ENCODE measurements at regions not wholly inside any gene's neighbourhood (a gene's known extent, or its start where the extent isn't known, plus 50 kb on each side); places are given as distances from the start of the nearest gene placed in this dataset.

DNA sequence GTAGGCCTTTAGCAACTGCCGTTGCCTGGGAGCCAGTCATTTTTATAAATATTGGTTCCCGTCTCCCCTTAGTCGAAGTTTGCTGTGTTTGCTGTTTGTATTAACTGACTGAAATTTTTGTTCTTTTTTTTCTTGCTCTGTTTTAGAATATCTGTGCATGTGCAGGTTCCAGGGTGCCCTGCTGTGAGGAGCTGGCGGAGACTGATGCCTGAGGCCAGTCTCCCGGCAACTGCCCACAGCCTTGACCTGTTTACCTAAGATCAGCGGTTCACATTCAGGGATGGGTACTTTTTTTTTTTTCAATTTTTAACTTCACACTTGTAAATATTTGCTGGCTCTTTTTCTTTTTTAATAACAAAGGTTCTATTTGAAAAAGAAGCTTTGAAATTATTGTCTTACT, 262.6 kb upstream of the ADAMTS16 start:
- TF ChIP-seq, protein P1, sequence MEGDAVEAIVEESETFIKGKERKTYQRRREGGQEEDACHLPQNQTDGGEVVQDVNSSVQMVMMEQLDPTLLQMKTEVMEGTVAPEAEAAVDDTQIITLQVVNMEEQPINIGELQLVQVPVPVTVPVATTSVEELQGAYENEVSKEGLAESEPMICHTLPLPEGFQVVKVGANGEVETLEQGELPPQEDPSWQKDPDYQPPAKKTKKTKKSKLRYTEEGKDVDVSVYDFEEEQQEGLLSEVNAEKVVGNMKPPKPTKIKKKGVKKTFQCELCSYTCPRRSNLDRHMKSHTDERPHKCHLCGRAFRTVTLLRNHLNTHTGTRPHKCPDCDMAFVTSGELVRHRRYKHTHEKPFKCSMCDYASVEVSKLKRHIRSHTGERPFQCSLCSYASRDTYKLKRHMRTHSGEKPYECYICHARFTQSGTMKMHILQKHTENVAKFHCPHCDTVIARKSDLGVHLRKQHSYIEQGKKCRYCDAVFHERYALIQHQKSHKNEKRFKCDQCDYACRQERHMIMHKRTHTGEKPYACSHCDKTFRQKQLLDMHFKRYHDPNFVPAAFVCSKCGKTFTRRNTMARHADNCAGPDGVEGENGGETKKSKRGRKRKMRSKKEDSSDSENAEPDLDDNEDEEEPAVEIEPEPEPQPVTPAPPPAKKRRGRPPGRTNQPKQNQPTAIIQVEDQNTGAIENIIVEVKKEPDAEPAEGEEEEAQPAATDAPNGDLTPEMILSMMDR (IDR thresholded peaks at IDR 0.05; ENCODE audit: low read length) = no peak
- no peak for TF ChIP-seq EZH2 (optimal IDR thresholded peaks at IDR 0.05; ENCODE audit: low read depth, low read length)
- no peak for TF ChIP-seq EZH2phosphoT487 (IDR thresholded peaks at IDR 0.05; ENCODE audit: low read length)

Data from MM.1S (cell line).